ENCODE measurements at regions not wholly inside any gene's neighbourhood (a gene's known extent, or its start where the extent isn't known, plus 50 kb on each side); places are given as distances from the start of the nearest gene placed in this dataset.

- no peak for TF ChIP-seq POLR2A (IDR thresholded peaks at IDR 0.05; ENCODE audit: low read depth, low read length)
- TF ChIP-seq POLR2AphosphoS5 (IDR thresholded peaks at IDR 0.05; ENCODE audit: low read depth, low read length), result no peak
- TF ChIP-seq TAF1 (IDR thresholded peaks at IDR 0.05; ENCODE audit: low read depth, low read length), result no peak
- no peak for TF ChIP-seq SPI1 (IDR thresholded peaks at IDR 0.05; ENCODE audit: low read depth, low read length)
- no peak for TF ChIP-seq POU2F2 (IDR thresholded peaks at IDR 0.05; ENCODE audit: low read depth, low read length)
- no peak for TF ChIP-seq PAX5 (IDR thresholded peaks at IDR 0.05; ENCODE audit: insufficient read depth, low read length, severe bottlenecking)
Observed at GRCh38 chrX:123049071-123049625, 134.9 kb upstream of the GRIA3 start.
